HG02938 (cell line): ENCODE measurements at regions not wholly inside any gene's neighbourhood (a gene's known extent, or its start where the extent isn't known, plus 50 kb on each side); places are given as distances from the start of the nearest gene placed in this dataset.

Experiments
- ATAC-seq: cut with Tn5 transposase; IDR thresholded peaks from one replicate; pipeline ENCODE4 v1.9.1; 2021; ENCODE audit warnings: mild to moderate bottlenecking, moderate library complexity; ENCODE audit not compliant: unreplicated experiment

GRCh38 chr13:111472559-111473460 is 152.4 kb downstream of the TEX29 start:
- no peak for ATAC-seq

GRCh38 chr13:111474136-111475002 is 153.9 kb downstream of the TEX29 start:
- ATAC-seq, result no peak

GRCh38 chr13:111475488-111475887 is 155.0 kb downstream of the TEX29 start:
- ATAC-seq, result no peak

- ATAC-seq, result no peak
Observed at GRCh38 chr13:111476197-111476596, 155.8 kb downstream of the TEX29 start.

GRCh38 chr13:111479412-111479811 is 159.0 kb downstream of the TEX29 start:
- ATAC-seq, result no peak

- no peak for ATAC-seq
Observed at GRCh38 chr13:111480503-111480902, 160.1 kb downstream of the TEX29 start.

GRCh38 chr13:111480976-111481375 is 160.5 kb downstream of the TEX29 start:
- ATAC-seq, result no peak

- no peak for ATAC-seq
Observed at GRCh38 chr13:111482126-111482525, 161.7 kb downstream of the TEX29 start.

GRCh38 chr13:111482806-111483620 is 162.6 kb downstream of the TEX29 start:
- no peak for ATAC-seq

- no peak for ATAC-seq
Observed at GRCh38 chr13:111483621-111483987, 163.2 kb downstream of the TEX29 start.

- no peak for ATAC-seq
Observed at GRCh38 chr13:111484141-111484925, 163.9 kb downstream of the TEX29 start.

- ATAC-seq, result no peak
Observed at GRCh38 chr13:111484959-111485358, 164.5 kb downstream of the TEX29 start.

- no peak for ATAC-seq
Observed at GRCh38 chr13:111485491-111486250, 165.2 kb downstream of the TEX29 start.

GRCh38 chr13:111486331-111486730 is 165.9 kb downstream of the TEX29 start:
- ATAC-seq, result no peak

- ATAC-seq, result no peak
Observed at GRCh38 chr13:111486801-111487200, 166.4 kb downstream of the TEX29 start.

GRCh38 chr13:111488486-111489132 is 168.2 kb downstream of the TEX29 start:
- ATAC-seq, result no peak

- no peak for ATAC-seq
Observed at GRCh38 chr13:111489301-111489700, 168.9 kb downstream of the TEX29 start.

GRCh38 chr13:111490611-111491010 is 170.2 kb downstream of the TEX29 start:
- ATAC-seq, result no peak

- ATAC-seq, result no peak
Observed at GRCh38 chr13:111491021-111491420, 170.6 kb downstream of the TEX29 start.
